HG03571 (cell line): ENCODE measurements at regions not wholly inside any gene's neighbourhood (a gene's known extent, or its start where the extent isn't known, plus 50 kb on each side); places are given as distances from the start of the nearest gene placed in this dataset.

Source experiments
- ATAC-seq: cut with Tn5 transposase; IDR thresholded peaks from one replicate; pipeline ENCODE4 v1.9.1; 2021; ENCODE audit not compliant: unreplicated experiment

DNA sequence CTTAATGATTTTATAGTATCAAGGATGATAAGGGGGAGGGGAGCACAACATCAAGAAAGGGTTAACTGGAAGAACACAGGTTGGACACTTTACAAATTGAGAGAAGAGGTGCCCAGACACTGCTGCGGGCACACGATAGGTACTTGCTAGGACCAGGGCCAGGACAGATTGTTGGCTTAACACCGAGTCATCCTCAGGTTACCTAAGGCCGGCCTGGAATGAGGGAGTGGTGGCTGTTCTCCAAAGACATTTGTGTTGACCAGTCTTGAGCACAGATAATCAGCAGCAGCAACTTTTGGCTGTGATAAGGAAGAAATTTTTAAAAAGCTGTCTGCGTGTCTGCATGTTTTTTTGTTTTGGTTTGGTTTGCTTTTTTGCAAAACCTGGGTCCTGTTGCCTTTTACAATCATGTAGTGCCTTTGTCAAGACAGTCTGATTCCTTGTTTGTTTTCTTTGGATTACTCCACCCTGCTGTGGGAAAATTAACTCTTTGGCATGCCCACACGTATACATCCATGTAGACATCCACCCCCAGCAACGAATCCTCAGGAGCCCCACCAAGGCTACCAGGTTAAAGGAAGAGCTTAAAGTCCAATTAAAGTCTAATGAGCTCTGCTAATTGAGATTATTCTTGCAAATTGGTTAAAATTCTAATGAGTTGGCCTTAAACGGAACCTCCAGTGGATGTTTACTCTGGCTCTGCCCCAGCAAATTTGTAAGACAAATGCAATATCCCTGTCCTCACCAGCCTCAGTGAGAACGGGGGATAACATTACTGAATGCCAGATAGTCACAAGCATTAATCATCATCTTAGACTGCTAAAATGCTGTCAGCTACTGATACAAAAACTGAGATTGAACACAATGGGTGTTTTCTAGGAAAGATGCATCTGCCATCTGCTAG, 382.3 kb downstream of the ACTL7B start:
- ATAC-seq = no peak

DNA sequence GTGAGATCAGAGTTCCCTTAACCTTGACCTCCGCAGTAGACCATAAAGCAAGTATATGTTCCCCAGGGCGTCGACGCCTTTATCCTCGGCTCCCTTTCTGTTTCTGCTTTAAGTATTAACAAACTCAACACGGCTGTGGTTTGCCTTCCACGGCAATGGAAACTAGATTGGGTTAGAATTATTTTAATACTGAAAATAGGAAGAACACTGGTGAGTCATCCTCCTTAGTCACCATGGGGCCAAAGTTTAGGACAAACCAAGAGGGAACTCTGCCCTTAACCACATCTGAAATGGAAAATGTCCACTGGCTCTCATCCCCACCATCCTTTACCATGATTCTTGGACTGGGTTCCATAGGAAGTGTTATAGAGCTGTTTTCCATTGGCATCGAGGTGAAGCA, 386.1 kb downstream of the ACTL7B start:
- no peak for ATAC-seq

DNA sequence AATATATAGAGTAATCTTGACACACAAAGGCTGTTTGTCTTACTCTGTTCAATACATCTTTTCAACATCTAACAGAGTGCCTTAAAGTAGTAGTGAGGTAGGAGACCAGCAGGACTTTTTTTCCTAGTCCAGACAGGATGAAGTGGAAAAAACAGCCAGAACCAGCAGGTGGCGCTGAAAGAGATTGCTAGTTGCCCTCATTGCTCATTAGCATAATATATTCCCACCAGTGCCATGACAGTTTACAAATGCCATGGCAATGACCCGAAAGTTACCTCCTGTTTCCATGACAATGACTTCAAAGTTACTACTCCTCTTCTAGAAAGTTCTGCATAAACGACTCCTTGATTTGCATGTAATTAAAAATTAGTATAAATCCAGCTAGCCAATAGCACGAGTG, 387.4 kb downstream of the ACTL7B start:
- ATAC-seq = no peak

DNA sequence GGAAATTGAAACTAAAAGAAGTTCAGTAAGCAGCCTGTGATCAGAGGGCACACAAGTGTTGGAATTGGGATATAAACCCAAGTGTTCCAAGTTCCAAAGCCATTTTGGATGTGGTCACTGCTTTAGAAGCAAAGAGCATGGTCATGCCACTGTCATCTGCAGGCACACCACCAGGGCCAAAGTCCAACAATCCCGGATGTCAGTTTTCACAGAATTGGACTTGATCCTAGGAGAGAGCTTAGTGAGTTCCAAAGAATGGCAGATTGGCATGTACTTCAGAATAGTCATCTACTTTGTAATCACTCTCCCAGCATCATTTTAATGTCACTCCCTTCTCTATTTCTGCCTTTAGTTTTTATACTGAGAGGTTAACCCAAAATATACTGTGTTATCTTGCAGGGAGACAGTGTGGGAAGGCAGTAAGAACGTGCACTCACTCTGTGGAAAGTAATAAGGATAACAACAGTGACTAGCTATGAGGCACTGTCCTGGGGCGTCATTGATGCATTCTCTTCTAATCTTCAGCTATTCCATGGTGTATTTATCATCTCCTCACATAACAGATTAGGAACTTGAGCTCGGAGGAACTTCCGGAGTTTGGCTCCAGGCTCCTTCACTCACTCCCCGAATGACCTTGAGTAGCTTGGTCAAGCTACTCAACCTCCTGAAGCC, 388.0 kb downstream of the ACTL7B start:
- ATAC-seq = no peak

DNA sequence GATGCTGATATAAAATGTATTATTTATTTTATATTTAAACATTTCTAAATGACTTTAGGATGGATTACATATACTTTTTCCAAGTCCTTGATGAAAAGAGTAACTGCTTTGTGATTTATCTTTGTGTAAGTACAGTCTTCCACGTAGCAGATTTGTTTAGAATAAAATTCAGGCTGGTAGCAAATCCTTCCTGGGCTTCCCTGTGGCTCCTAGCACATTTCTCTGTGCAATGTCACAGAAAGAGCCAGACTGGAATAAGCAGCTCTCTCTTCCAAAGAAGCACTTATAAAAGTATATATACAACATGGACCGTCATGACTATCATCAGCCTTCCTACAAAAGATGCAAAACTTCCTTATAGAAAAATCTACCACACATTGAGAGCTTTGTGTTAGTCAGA, 388.6 kb downstream of the ACTL7B start:
- no peak for ATAC-seq

DNA sequence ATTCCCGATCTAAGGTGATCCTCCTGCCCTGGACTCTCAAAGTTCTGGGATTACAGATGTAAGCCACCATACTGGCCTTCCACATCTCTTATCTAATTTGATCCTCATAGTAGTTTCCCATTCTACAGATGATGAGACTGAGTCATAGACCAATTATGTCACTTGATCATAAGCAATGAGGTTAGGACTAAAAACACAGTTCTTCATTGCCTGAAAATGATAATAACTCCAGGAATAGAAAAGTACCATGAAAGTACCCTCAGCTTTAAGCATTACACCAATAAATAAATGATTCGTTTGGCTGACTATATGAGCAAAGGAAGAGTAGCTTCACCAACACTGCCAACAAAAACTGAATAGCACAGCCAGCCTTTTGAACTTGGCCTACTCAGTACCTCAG, 389.5 kb downstream of the ACTL7B start:
- no peak for ATAC-seq

DNA sequence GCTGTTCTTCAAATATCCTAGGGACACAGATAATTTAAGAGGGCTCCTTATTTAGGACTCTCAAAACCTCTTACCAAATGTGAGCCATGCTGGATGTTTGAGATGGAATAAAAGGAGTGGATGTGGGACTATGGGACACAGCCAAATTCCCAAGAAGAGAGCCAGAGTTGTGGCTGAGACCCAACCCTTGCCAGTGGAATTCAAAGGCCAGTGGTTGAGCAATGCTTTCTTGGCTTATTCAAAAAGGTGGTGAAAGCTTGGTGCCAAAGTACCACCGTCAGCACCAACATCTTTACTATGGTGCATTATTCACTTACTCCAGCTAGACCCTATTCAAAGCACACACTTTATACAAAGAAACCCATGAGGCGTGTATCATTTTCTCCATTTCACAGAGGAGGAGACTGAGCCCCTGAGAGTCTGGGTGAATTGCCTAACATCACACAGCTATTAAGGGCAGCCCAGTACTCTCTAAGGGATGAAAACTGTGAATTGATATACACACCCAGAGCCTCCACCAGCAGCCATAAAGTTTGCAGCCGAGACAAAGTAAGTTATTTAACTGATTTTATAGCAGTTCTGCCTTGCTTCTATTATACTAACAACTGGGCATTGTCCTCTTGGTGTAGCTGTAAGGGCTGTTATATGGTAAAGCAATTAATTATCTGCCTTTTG, 391.7 kb downstream of the ACTL7B start:
- no peak for ATAC-seq

DNA sequence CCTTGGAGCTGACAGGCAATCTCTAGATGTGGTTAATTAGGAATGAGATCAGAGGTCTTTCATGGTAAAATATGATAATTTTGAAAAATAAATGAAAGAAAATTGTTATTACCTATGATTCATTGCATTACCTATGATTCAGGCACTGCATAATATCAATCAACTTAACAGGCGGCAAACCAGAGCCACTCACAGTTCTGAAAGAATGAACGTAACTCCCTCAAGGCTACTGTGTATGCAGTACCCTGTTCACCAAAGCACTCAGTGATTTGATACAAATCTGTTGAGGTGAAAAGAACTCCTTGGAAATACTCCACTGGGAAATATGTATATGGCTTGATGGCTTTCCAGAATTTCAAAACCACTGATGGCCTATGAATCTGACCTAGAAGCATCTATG, 398.9 kb downstream of the ACTL7B start:
- ATAC-seq = no peak

DNA sequence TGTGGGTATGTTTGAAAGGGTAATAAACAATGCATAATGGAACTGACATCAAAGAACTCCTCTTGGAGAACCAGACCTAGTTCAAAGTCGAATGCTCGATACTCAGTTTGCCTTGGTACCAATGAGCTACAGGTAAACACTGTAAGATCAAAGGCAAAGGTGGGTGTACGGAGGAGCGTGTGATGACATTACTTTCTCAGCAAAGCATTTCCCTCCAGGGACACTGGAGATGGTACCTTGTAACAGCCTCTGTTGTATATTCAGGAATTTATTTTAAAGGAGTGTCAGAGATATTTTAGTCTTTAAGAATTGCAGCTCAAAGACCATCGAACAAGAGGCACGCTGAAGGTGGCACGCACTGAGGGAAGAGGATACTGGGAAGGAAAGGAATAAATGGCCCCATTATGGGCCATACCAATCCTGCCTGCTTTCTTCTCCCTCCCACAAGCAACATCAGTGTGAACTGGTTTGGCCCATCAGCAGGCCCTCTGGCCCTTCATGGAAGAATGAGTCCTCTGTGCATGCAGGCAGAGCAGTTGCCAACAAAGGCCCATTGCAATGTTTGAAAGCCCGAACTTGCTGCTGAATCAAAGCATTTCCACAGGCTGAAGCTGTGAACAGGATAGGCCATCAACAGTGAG, 410.2 kb downstream of the ACTL7B start:
- no peak for ATAC-seq

DNA sequence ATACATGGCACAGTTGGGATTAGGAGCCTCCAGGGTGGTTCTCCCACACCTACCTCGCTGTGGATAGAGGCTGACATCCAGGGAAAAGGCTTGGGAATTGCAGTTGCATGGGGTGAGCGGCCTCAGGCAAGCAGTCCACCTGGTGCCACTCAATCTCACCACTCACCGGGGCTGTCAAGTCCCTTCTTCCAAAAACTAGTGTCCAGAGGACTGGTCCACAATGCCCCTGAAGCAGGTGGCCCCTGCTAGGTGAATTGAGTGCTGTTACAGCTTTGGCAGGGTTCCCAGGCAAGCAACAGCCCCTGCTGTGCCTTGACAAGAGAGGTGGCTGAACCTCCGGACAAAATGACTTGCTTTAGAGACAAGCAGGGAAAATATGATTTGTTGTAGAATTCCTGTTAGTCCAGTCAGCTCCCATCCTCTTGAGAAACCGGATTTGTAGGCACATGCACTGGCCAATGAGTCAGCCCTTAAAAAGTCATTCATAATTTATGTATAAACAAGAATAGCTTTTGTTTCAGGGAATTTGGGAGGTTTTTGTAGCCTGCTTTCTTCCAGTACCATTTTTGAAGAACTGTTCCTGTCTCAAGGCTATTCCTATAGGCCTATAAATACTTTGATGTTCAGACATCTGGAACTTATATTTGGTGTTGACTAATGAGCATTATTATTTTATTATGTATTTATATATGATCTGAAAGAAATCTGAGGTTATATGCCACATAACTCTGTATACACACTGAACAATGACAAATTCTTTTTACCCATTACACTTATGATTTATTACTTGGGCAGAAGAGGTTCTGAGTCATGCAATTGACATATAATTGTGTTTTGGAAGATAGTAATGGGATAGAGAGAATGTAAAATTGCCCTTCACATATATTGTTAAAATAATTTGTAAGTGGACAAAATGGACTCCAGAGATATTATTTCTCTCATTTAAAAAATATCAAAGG, 411.1 kb downstream of the ACTL7B start:
- ATAC-seq = no peak

DNA sequence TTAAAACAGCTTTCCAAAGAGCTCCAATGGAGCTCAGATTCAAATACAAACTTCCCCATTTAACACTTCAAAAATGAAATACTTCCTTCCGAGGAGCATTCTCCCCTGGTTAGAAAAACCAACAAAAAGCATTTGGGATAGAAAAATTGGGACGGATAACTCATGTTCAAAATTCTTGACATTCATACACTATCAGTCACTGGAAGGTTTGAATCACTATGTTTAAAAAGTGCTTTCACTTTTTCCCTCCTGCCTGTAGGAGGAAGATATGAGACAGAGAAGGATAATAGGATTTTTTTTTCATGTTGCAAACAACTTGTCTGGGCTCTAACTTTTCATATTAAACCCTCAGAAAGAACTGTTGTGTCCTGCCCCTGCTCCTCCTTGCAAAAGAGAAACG, 412.0 kb downstream of the ACTL7B start:
- no peak for ATAC-seq

DNA sequence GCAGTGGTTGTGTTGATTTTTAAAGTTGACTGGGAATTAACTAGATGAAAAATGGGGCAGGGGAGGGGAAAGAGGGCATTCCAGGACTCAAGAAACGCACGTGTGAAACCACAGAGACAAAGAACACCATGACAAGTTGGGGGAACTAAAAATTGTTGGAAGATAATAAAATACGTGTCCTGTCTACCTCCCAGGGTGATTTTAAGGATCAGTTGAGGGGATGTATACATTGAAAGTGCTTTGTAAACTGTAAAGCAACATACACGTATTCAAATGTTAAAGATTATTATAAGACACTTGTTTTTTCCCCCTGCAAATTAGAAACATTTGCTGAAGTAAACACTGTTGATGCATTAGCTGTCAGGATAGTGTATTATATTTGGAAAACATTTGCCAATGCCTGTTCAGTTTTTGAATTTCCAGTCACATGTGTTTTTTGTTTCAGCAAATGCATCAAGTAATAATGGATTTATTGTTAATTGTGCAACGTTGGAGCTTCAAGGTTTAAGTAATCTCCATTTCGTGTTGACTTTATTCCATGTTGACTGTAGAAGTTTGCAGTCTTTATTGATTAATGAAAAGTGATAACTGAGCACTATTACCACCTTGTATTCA, 412.7 kb downstream of the ACTL7B start:
- no peak for ATAC-seq

DNA sequence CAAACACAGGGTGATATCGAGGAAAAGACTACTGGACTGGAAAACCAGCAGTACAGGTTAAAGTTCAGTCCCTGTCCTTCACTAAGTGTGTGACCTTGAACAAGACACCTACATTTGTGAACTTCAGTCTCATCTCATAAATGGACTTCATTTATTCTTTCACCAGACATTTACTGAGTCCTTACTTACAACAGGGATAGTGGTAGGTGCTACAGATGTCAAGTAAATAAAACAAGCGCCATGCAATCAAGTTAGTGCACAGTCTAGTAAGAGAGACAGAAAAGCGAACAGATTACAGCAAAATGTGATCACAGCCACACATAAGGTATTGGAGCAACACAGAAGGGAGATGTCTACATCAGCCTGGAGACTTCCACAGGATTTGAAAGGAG, 413.2 kb downstream of the ACTL7B start:
- ATAC-seq = no peak

DNA sequence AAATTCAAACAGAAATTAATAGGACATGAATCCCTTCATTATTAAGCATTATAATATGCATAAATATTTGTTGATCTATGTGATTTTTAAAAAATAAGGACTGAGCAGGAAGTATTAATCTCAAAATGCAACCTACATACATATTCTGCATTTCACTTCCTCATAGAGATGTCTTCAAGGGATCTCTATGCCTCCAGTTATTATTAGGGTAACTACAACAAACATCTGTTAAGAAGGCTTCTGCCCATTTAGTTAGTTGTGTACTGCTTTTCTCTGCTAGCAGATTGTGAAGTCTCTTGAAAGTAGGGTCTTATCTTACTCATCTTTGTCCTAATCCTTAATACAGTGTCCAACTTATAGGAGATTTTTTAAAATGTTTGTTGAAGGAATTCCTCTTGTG, 414.1 kb downstream of the ACTL7B start:
- no peak for ATAC-seq

DNA sequence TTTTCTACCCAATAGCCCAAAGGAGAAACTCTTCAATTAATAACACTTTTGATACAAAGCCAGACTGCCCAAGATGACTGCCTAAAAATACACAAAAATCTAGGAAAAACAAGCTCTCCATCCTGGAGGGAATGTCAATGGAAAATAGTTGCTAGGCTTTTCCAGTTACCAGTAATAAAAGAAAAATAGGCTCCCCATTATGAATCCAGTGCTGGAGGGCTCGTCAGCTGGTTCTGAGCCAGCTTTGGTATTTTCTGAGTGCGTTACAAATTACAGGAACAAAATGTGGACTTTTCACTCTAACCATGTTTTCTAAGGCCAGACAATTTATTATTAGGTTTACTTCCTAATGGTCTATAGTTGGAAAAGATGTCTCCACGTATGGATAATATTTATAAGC, 414.5 kb downstream of the ACTL7B start:
- ATAC-seq = no peak

DNA sequence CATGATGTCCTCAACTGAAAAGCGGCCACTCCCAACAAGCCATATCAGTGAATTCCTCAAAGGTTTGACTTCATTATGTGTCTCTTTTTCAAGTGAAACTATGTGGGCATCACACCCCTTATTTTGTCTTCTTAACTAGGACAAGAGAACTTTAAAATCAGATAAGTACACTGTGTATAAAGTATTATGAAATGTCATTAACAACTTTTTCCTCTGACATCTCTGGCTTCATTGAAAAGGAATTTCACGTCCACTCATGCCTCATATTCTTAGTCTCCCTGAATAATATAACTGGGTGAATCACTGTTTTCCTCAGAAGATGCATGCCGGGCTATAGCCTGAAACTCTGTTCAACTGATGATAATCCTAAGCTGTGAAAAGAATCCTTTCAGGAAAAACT, 415.8 kb downstream of the ACTL7B start:
- no peak for ATAC-seq

DNA sequence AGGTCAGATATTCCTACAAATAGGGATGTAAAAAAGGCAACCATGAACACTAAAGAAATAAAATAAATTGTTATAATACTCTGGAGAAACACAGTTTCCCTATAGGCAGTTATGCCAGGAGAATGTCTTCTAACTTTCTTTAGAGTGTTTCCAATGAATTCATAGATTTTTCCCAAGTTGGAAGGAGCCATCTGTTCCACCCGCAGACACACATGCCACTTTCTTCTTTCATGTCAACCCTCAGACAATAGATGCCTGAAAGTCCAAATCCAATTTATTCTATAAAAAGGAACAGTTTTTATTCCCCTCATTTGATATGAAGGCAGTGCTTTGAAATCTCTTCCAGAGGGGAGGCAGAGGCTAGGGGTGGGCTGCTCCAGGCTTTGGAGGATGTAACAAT, 418.1 kb downstream of the ACTL7B start:
- no peak for ATAC-seq

DNA sequence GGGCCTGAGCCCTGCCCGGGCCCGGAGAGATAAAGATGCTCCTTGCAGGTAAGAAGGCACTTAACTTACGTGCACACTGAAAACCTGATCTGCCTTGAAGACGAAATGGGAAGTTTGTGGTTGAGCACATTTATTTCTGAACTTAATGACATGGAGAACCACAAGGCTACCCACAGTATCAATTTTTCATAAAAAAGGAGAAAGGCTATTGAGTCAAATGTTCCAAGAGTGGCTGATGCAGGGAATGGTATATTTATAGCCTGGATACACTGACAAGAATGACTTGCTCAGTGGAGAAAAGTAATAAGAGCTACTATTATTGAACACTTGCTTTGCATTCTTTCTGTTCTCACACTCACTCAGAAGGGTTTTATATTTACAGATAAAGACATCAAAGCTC, 419.3 kb downstream of the ACTL7B start:
- ATAC-seq = no peak

DNA sequence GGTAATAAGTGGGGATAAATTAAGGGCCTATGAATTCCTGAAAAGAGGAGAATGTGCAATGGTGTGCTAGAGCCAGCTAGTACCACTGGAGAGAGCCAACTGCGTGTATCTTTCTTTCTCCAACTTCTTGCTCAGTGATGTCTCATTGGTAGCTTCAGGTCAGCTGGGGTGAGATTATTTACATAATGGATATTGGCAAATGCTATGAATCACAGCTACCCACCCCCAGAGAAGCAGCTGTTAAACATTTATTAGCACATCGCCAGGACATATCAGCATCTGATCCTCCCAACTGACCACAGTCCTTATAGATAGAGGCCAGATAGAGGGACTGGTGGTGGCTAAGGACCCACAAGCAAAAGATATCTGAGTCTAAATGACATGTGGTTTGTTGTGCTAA, 421.3 kb downstream of the ACTL7B start:
- ATAC-seq = no peak

DNA sequence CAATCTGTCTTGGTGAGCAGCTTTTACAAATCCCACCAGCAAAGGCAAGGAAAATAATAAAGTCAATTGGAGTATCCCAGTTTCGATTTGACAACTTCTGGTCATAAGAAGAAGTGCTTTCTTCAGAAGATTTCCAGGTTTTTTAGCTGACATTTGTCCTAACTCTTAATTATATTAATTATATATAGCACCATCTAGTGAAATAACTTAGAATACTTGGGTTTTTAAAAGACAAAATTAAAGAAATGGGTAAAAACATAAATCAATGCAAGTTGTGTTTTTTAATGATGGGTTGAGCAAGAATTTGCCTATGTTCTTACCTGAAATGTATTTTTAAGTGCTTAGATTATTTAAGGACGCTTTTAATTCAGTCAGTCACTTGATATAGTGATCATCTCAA, 421.8 kb downstream of the ACTL7B start:
- no peak for ATAC-seq
